Vagina (tissue), 2 donors: ENCODE measurements at regions not wholly inside any gene's neighbourhood (a gene's known extent, or its start where the extent isn't known, plus 50 kb on each side); places are given as distances from the start of the nearest gene placed in this dataset.
A peak's percentile ranks its signal among the peaks of the same experiment; 100 is the strongest.

ENCODE experiments used
- DNase-seq, 2 donors: peaks; one replicate each; pipeline ENCODE4 v3.0.0-alpha.2; 2017; ENCODE audit errors: extremely low spot score in 2 of 2
- H3K27ac ChIP-seq: fragments of 200-600 bp; sonication (generic); one replicate; pipeline ENCODE4 v1.5.1; 2019
- H3K27me3 ChIP-seq: fragments of 200-600 bp; sonication (generic); one replicate; pipeline ENCODE4 v1.5.1; 2019
- H3K36me3 ChIP-seq, 2 donors: fragments of 200-600 bp; sonication (generic); one replicate each; pipeline ENCODE4 v1.5.1; 2017 to 2019
- H3K4me1 ChIP-seq: fragments of 200-600 bp; sonication (generic); one replicate; pipeline ENCODE4 v1.5.1; 2019
- H3K4me3 ChIP-seq, 2 donors: fragments of 200-600 bp; sonication (generic); 1 replicate in 1 of 2; 2 replicates in 1 of 2; pipeline ENCODE4 v1.5.1; 2016 to 2019
- H3K9me3 ChIP-seq: fragments of 200-600 bp; sonication (generic); one replicate; pipeline ENCODE4 v1.5.1; 2019
- POLR2A ChIP-seq, 2 donors: fragments of 450-650 bp; IDR thresholded peaks; one replicate each; pipeline ENCODE4 v1.6.1; 2017; ENCODE audit warnings: antibody characterized with exemption in 2 of 2, mild to moderate bottlenecking in 2 of 2, moderate library complexity in 2 of 2
- POLR2AphosphoS5 ChIP-seq, 2 donors: sonication (generic); formaldehyde crosslinking; IDR thresholded peaks; one replicate each; pipeline ENCODE4 v1.9.0; 2017; ENCODE audit warnings: antibody characterized with exemption in 2 of 2, mild to moderate bottlenecking in 2 of 2, low read depth in 1 of 2; ENCODE audit not compliant: insufficient read depth in 1 of 2
- intact Hi-C: fragments of 100-400 bp; cut with DNase I; formaldehyde crosslinking; loops from one replicate; pipeline ENCODE4 v1.15.1; 2023
- TF ChIP-seq, protein P1 (sequence below), 3 experiments: fragments of 450-650 bp in 2 of 3; fragments of 200-600 bp in 1 of 3; sonication (generic) in 1 of 3; IDR thresholded peaks; one replicate each; pipeline ENCODE4 v1.5.1; 2017 to 2019; ENCODE audit warnings: antibody characterized with exemption in 3 of 3, mild to moderate bottlenecking in 2 of 3, moderate library complexity in 2 of 3

DNA sequence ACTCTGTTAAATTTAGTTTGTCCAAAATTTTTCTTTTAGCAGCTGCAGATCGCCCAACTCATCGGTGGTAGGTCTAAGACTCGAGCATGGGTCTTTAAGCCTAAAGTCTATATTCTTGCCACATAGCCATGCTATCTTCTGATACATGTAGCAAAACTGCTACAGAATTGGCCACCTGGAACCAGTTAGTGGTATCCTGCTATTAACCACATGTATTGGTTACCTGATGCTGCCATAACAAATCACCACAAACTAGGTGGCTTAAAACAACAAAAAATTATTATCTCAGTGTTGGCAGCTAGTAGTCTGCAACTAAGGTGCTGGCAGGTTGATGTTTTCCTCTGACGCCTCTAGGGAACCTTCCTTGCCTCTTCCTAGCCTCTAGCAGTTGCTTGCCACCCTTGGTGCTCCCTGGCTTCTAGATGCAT, 96.7 kb upstream of the PIK3CG start:
- intact Hi-C loops, result no loop called here
- no peaks in the 10 kb centered on the region for H3K9me3 ChIP-seq
- H3K27ac ChIP-seq, result peak overlapping the region; percentile 36
- H3K27me3 ChIP-seq, result no peaks in the 10 kb centered on the region
- no peak for TF ChIP-seq POLR2A (IDR thresholded peaks at IDR 0.05)
- TF ChIP-seq, protein P1, sequence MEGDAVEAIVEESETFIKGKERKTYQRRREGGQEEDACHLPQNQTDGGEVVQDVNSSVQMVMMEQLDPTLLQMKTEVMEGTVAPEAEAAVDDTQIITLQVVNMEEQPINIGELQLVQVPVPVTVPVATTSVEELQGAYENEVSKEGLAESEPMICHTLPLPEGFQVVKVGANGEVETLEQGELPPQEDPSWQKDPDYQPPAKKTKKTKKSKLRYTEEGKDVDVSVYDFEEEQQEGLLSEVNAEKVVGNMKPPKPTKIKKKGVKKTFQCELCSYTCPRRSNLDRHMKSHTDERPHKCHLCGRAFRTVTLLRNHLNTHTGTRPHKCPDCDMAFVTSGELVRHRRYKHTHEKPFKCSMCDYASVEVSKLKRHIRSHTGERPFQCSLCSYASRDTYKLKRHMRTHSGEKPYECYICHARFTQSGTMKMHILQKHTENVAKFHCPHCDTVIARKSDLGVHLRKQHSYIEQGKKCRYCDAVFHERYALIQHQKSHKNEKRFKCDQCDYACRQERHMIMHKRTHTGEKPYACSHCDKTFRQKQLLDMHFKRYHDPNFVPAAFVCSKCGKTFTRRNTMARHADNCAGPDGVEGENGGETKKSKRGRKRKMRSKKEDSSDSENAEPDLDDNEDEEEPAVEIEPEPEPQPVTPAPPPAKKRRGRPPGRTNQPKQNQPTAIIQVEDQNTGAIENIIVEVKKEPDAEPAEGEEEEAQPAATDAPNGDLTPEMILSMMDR (IDR thresholded peaks at IDR 0.05), result no peak
- no peak for TF ChIP-seq POLR2AphosphoS5 (IDR thresholded peaks at IDR 0.05; ENCODE audit: insufficient read depth in 1 of 2, low read depth in 1 of 2)
- no peaks in the 10 kb centered on the region for H3K36me3 ChIP-seq
- H3K4me3 ChIP-seq, result no peak overlapping the region
- H3K4me1 ChIP-seq, result no peaks in the 10 kb centered on the region
- no peak for DNase-seq

DNA sequence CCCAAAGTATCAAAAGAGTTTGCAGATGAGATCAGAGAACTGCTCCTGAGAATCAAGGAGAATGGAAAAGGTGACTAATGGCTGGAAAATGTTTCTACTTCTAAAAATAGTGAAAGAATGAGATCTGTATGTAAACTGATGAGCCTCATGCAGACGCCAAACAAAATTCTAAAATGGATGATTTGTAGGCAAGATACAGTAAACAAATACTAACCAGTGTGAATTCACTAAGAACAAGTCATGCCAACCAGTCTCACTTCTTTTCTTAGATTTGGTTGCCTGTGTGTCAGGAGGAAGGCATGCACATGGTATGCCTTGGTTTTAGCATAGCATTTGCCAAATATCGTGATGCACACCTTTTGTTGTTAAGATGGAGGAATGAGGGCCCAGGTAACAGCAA, 94.9 kb upstream of the PIK3CG start:
- no peak overlapping the region for H3K4me3 ChIP-seq

DNA sequence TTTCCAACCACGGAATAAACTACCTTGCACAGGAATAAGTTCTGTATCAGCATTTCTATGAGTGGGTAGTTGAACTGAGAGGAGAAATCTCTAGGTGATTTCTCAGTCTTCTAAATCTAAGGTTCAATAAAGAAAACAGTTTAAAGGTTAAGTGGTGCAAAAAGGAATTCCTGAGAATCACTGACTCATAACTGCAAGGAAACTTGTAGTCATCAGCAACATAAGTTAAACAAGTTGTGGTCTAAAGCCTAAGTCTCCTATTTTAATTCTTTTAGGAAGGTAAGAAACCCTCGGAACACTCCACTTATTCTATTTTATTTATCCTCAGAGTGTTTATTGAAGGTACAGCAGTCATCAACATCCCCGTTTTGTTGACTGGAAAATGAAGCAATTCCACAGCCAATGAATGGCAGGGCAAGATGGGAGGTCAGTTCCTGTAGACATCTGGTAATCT, 92.4 kb upstream of the PIK3CG start:
- Histone ChIP-seq H3K27ac (no peak overlapping the region), H3K27me3 (no peaks in the 10 kb centered on the region), H3K4me1 (no peaks in the 10 kb centered on the region), H3K36me3 (no peaks in the 10 kb centered on the region), H3K4me3 (no peak overlapping the region), H3K9me3 (no peaks in the 10 kb centered on the region)
- no peak for DNase-seq
- intact Hi-C loops, result no loop called here
- TF ChIP-seq, protein P1 (IDR thresholded peaks at IDR 0.05), result no peak
- TF ChIP-seq POLR2A (IDR thresholded peaks at IDR 0.05) (no peak), POLR2AphosphoS5 (IDR thresholded peaks at IDR 0.05; ENCODE audit: insufficient read depth in 1 of 2, low read depth in 1 of 2) (no peak)

More for the DNA sequence above, 94.9 kb upstream of the PIK3CG start:
- Histone ChIP-seq H3K4me1 (no peaks in the 10 kb centered on the region), H3K27ac (no peak overlapping the region), H3K36me3 (no peaks in the 10 kb centered on the region), H3K27me3 (no peaks in the 10 kb centered on the region), H3K9me3 (no peaks in the 10 kb centered on the region)
- no peak for DNase-seq
- intact Hi-C loops, result no loop called here
- TF ChIP-seq, protein P1 (IDR thresholded peaks at IDR 0.05), result no peak
- TF ChIP-seq POLR2AphosphoS5 (IDR thresholded peaks at IDR 0.05; ENCODE audit: insufficient read depth in 1 of 2, low read depth in 1 of 2) (no peak), POLR2A (IDR thresholded peaks at IDR 0.05) (no peak)

DNA sequence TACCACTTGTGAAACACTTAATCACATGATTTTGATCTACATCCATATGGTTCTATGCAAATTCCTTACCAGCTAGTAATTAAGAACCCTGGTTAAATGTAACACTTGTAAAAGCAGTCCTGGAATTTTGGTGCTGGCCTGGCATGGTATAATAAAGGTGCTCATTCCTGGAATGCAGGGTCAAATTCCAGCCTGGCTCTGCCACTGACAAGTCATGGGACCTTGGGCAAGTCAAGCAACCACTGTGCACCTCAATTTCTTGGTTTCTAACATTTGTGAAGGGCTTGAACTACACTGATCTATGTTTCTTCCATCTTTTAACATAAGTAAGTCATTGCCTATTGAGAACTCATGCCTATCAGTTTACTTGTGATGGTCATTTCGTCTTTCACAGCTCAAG, 91.9 kb upstream of the PIK3CG start:
- intact Hi-C loops, result no loop called here
- H3K9me3 ChIP-seq, result no peaks in the 10 kb centered on the region

DNA sequence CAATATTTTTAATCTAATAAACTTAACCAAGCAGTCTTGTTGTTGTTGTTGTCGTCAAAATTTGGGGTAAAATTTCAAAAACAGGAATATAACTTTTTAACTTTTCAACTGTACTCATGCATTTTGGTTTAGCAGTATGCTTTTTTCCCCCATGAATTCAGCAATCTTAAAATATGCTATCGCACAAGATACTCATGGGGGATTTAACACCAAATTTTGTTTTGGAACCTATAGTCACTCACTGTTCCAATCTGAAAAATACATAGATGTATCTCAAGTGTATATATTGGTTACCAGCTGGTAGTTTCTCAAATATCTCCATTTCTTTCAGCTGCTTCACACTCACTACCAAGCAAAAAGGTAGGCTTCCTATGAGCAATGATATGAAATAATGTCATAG, 91.4 kb upstream of the PIK3CG start:
- Histone ChIP-seq H3K4me3 (no peak overlapping the region), H3K9me3 (no peaks in the 10 kb centered on the region), H3K27me3 (no peaks in the 10 kb centered on the region), H3K4me1 (no peaks in the 10 kb centered on the region), H3K36me3 (no peaks in the 10 kb centered on the region), H3K27ac (no peak overlapping the region)
- intact Hi-C loops, result no loop called here
- DNase-seq, result no peak
- TF ChIP-seq POLR2AphosphoS5 (IDR thresholded peaks at IDR 0.05; ENCODE audit: insufficient read depth in 1 of 2, low read depth in 1 of 2), result no peak
- TF ChIP-seq, protein P1 (IDR thresholded peaks at IDR 0.05), result no peak
- no peak for TF ChIP-seq POLR2A (IDR thresholded peaks at IDR 0.05)

More for the DNA sequence above, 91.9 kb upstream of the PIK3CG start:
- no peaks in the 10 kb centered on the region for H3K4me1 ChIP-seq
- no peak overlapping the region for H3K27ac ChIP-seq
- TF ChIP-seq, protein P1 (IDR thresholded peaks at IDR 0.05), result no peak
- TF ChIP-seq POLR2AphosphoS5 (IDR thresholded peaks at IDR 0.05; ENCODE audit: insufficient read depth in 1 of 2, low read depth in 1 of 2), result no peak
- TF ChIP-seq POLR2A (IDR thresholded peaks at IDR 0.05), result no peak
- DNase-seq, result no peak
- H3K36me3 ChIP-seq, result no peaks in the 10 kb centered on the region
- no peaks in the 10 kb centered on the region for H3K27me3 ChIP-seq
- no peak overlapping the region for H3K4me3 ChIP-seq
